GM21786 (cell line): ENCODE measurements at regions not wholly inside any gene's neighbourhood (a gene's known extent, or its start where the extent isn't known, plus 50 kb on each side); places are given as distances from the start of the nearest gene placed in this dataset.

Experiments
- ATAC-seq: cut with Tn5 transposase; IDR thresholded peaks from one replicate; pipeline ENCODE4 v1.9.1; 2021; ENCODE audit not compliant: unreplicated experiment

DNA sequence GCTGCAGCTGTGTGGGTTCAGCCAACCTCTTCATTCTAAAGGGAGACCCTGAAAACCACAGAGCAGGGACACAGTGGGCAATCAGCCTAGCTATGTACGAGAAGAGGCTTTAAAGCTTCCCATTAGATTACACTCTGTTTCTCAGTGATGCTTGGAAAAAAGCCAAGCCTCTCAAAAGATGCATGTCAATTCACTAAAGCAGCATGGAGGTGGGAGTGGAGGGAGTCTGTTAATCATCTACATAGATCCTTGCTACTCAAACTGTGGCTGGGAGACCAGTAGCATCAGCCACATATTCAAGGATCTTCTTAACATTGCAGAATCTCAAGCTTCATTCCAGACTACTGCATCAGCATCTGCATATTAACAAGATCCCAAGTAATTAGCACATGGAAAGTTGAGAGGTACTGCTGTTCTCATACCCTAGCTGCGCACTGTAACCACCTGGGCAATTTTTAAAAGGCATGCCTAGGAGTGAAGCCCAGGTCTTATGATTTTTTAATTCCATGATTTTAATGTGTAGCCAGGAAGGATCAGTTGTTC is 305.9 kb downstream of the PMP22 start:
- ATAC-seq = no peak

DNA sequence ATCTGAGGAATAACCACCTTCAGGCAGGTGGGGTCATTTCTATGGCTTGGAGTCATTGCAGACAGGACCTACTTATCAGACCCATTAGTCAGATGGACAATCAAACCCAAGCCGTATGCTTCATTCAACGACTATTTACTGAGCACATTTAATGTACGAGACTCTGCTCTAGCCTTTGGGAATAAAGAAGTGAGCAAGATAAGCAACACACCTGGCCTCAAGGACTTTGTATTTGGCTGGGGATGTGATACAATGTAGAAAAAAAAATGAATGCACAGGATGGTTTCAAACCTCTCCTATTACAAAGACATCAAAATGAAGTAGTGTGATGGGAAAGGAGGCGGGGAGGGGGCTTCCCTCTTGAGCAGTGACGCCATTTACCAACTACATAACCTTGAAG is 311.7 kb downstream of the PMP22 start:
- no peak for ATAC-seq

DNA sequence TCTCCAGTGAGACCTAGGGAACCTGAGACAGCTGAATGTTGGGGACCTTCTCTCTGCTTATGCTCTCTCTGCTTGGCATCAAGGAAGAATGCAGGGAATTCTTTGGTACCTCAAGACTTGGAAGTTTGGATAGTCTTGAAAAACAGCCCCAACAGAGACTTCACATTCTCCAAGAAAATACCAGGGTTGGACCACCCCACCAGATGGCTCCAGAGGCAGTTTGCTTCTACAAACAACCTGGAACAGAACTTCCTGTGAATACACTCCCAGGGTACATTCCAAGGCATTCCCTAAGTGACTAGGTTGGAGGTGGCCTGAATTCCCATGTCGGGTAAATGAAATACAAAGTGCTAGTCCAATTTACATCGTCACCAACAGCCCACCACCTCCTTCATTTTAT is 314.4 kb downstream of the PMP22 start:
- ATAC-seq = no peak

- ATAC-seq = no peak
Observed at GRCh38 chr17:14950216-14950615, 314.9 kb downstream of the PMP22 start.

- ATAC-seq = no peak
Observed at GRCh38 chr17:14947671-14948070, 317.5 kb downstream of the PMP22 start.

DNA sequence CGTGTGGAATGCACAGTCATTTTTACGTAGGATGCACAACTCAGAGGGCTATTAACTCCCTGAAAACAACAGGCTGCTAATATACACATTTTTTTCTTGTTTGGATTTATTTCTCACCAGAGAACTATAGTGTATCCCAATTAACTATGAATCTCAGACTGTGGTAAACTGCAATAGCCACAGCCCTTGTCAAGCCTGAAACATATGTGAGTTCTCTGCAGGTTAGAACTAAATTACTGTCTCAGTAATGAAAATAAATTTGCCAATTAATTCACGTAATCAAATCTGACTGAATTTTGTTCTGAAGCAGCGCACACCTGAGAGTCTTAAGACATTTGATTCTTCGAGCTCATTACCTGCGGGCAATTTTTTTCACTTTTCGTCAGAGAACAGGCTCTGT is 318.6 kb downstream of the PMP22 start:
- no peak for ATAC-seq

DNA sequence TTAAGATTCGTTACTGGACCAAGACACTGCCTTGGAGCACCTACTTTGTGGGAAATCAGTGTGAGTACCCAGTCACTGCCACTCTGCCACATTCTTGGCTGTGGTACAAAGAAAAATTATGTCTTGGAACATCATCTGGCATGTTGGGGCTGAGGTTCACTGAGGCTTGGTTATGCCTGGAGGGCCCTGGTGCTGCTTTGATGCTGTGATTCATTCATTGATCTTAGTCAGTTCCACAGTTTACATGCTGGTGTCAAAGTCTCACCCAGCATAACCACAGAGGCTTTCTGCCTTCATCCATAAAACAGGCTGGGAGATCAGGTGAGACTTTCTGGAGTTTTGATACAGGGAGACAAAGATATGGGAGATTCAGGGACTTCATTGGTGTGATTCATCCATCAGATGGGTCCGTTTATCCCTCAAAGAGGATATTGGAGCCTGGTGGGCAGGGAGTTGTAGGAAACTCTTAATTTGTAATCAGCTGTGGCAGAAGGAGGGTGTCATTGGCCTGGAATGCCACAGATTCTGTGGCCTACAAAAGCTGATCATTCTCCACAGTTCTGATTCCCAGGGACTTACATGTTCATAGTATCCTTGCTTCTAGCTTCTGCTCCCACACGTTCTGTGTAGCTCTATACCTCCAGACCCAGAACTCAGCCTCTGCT is 322.5 kb downstream of the PMP22 start:
- no peak for ATAC-seq

- ATAC-seq = no peak
Observed at GRCh38 chr17:14940938-14941265, 324.2 kb downstream of the PMP22 start.

- ATAC-seq = no peak
Observed at GRCh38 chr17:14940108-14940937, 324.8 kb downstream of the PMP22 start.

GRCh38 chr17:14935845-14936485 is 329.2 kb downstream of the PMP22 start:
- ATAC-seq = no peak

GRCh38 chr17:14935139-14935841 is 329.8 kb downstream of the PMP22 start:
- no peak for ATAC-seq

DNA sequence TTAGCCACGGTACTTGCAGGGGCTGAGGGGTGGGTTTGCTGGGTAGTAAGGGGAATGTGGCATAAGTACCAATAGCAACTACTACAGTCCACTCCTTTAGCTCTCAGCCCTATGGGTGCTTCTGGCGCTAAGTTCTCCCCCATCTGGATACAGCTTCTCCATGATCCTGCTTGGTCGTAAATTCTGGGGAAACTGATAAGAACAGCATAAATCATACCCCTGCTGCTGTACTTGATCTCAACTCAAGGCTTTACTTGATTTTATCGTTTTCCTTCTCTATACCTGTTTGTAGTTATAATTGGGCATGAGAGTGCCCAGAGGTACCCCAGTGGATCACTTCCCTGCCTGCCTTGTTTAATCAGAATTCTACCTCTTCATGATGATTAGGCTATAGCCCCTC is 331.4 kb downstream of the PMP22 start:
- ATAC-seq = no peak

DNA sequence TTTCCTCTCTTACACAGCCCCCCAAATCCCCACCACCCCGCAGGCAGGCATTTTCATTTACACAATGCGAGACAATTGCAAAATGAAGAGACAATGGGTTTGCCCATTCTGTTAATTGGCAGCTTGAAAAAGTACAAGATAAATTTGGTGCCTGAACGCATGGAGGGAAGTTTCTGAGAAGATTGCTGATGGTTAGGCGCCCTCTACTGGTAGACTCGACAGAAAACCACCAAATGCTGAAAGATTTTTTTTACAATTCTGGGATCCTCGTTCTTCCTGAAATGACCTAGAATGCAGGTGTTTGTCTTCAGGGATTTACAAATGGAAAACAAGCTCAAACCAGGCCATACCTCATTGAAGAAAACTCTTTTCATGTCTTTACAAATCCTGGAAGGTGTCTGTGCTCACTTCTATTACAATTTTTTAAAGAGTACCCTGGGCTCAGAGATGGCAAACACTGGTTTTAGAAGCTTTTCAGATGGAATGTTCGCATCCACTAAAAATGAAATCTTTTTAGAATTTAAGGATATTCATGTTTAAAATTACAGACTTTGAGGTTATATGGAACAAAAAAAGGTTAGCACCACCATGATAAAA is 338.5 kb downstream of the PMP22 start:
- ATAC-seq = no peak

GRCh38 chr17:14926073-14926472 is 339.1 kb downstream of the PMP22 start:
- no peak for ATAC-seq

DNA sequence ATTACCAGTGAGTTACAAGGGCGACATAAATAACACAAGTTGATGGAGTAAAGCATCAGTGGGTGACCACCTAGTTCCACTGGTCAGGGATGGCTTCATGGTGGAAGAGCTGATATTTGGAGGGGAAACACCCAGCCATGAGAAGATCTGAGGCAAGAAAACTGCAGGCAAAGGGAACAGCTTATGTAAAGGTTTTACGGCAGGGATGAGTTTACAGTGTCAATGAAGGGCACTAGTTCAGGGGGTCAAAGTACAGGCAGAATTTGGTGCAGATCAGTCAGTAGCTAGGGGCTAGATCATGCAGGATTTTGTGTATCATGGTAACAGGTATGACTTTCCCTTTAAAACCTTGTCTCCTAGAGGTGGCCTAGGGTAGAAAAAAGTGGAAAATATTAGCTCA is 339.6 kb downstream of the PMP22 start:
- ATAC-seq = no peak

DNA sequence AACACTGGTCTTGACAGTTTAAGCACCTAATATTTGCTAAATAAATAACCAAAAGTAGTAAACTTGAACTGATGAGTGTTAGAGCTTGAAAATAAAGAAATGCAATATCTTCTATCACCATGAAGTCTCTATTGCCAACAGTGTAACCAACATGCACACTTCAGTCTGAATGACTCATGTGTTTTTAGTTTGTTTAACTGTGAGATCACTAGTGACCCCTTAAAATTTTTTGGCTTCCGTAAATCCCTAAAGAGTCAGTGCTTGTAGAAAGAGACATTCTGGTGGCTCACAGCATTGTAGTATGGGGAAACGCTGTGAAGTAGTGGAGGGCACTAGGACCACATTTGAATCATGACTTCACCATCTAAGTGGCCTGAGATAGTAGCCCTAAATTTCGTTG is 341.1 kb downstream of the PMP22 start:
- no peak for ATAC-seq

DNA sequence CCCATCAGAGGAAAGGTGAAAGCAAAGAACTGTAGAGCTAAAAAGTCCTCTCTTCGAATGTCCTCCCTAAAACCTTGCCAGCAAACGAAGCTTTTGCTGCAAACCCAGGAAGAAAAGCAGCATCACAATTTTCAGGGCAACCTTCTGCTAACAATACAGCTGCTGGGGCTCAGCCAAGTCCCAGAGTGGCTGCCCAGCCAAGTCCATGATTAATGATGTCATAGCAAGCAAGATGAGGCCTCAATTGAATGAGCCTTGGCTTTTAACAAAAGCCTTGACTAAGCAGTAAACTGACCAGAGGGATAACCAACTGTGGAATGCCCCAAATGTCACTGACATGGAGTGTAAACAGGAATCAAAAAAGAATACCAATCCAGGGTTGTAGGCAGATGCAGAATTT is 342.7 kb downstream of the PMP22 start:
- no peak for ATAC-seq

DNA sequence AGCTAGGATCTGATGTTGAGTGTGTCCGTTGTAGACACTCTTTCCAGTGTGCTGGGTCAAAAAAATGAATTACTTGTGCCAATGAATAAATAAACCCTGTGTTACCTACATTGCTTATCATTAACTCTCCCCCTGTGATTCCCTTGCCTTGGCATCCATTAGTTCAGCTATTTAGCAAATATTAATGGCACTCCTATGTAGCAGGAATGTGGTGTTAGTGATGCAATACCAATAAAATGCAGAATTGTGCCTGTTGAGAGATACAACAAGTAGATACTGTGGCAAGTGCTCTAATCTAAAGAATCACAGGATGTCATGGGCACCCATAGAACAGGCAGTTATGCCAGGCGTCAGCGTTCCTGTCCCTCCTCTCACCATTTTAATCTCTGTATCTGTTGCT is 343.2 kb downstream of the PMP22 start:
- ATAC-seq = no peak

- no peak for ATAC-seq
Observed at GRCh38 chr17:14919631-14920213, 345.4 kb downstream of the PMP22 start.

DNA sequence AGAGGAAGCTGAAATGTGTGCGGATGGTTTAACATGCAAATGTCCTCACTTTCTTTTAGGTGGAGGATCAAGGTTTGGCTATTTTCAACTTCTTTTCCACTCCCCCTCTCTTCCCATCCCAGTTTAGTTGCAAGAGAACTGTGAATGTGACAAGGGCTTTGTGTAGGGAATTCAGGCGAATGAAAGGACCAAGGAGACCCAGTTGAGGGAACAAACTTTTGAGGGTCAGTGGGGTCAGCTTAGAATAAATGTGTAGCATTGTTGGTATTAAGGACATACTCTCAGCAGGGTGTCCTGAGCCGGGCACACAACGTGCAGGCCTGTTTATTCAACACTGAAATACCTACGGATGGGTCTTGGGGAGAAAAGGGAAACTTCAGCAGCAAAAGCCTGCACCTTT is 346.0 kb downstream of the PMP22 start:
- ATAC-seq = no peak

DNA sequence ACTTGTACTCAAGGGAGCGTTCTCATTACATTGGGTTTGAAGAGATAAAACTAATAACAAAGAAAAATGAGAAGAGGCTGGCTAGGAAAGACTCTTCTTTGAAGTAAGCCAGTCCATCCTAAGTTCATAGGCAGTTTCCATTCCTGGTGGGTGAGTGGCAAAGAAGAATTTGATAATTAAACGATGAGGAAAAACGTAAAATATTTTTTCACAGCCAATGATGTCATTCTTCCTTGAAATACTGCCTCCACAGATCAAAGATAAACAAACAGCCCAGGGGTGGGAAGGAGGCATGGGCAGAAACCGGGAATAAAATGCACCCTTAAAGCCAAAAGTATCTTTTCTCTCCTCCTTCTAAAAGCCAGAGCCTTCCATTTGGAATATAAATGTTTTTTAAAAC is 346.6 kb downstream of the PMP22 start:
- no peak for ATAC-seq
